DMS 273 treated with DMSO at 0.1 percent for 48 hours (cell line): ENCODE measurements at regions not wholly inside any gene's neighbourhood (a gene's known extent, or its start where the extent isn't known, plus 50 kb on each side); places are given as distances from the start of the nearest gene placed in this dataset.
A peak's percentile ranks its signal among the peaks of the same experiment; 100 is the strongest.
"Not testable (repeated sequence)": the region's sequence is repeated elsewhere in the genome, so short reads cannot be mapped to it uniquely, and the experiment has no call there.

ENCODE experiments used
- DNase-seq: peaks from one replicate; lab custom pipeline; 2025; lab: John Stamatoyannopoulos, UW

- DNase-seq: peak; percentile 75
These were observed 98.8 kb downstream of the SLC25A47 start for GRCh38 chr14:100421756-100422470.

- DNase-seq: no peak
These were observed 99.6 kb downstream of the SLC25A47 start for GRCh38 chr14:100422556-100423316.

GRCh38 chr14:100423317-100424010, 100.3 kb downstream of the SLC25A47 start:
- DNase-seq: no peak

- DNase-seq: no peak
These were observed 101.6 kb downstream of the SLC25A47 start for GRCh38 chr14:100424504-100425428.

DNA sequence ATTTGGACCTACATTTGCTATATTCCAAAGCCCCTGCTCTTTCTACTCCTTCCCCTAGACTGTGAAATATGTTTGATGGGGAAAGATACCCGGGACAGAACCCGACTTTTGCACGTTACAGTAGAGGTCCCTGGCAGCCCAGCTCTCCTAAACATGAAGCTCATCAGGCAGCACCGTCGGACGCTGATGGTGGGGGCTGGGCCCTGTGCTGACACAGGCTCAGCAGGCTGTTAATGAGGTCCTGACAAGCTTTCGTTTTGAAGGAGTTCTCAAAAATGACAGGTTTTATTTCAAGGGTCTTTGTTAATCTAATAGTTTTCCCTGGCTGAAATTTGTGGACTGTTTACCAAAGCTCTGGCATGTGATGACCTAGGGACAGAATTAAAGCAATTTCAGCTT, 102.3 kb downstream of the SLC25A47 start:
- no peak for DNase-seq

- no peak for DNase-seq
These were observed 103.2 kb downstream of the SLC25A47 start for GRCh38 chr14:100426314-100426713.

- no peak for DNase-seq
These were observed 104.0 kb downstream of the SLC25A47 start for GRCh38 chr14:100427166-100427565.

- no peak for DNase-seq
These were observed 105.6 kb downstream of the SLC25A47 start for GRCh38 chr14:100428727-100429126.

DNA sequence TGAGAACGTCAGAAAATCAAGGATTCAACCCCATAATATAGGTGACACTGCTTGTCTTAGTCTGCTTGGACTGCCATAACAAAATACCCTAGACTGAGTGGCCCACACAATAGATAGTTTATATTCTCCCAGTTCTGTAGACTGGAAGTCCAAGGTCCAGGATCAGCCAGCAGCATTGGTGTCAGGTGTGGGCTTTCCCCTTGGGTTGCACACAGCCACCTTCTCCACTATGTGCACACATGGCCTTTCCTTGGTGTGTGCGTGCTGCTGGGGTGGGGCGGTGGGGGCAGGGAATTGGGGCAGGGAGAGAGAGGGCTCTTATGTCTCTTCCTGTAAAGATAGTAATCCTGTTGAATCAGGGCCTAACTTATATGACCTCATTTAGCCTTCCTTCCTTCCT, 106.4 kb downstream of the SLC25A47 start:
- DNase-seq: no peak

GRCh38 chr14:100430571-100430970, 107.4 kb downstream of the SLC25A47 start:
- DNase-seq: no peak

- DNase-seq: not testable (repeated sequence)
These were observed 108.3 kb downstream of the SLC25A47 start for GRCh38 chr14:100431461-100431860.

GRCh38 chr14:100432652-100433427, 109.7 kb downstream of the SLC25A47 start:
- DNase-seq: no peak

GRCh38 chr14:100433428-100433814, 110.3 kb downstream of the SLC25A47 start:
- DNase-seq: no peak

DNA sequence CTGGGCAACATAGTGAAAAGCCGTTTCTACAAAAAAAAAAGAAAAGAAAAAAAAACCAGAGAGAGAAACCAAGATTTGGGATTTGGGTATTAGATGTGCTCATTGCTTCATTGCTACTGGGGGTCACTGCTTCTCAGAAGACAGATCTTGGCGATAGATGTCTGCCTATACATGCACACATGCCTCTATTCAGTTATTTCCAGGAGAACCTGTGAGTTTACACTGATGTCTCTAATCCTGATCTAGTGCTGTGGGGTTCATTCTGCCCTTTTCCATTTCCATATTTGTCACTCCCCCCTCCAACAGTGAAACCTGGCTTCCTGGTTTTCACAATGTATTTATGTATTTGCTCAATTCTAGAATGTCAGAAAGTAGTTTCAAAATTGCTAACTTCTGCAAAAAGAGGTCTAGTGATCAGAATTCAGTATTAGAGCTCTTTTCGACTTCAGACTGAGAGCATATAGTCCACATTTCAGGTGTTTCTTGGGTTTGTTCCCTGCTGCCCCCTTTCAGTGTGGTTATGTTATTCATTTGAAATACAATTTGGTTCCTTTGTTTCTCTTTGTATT, 111.0 kb downstream of the SLC25A47 start:
- no peak for DNase-seq

- no peak for DNase-seq
These were observed 111.8 kb downstream of the SLC25A47 start for GRCh38 chr14:100434911-100435438.

DNA sequence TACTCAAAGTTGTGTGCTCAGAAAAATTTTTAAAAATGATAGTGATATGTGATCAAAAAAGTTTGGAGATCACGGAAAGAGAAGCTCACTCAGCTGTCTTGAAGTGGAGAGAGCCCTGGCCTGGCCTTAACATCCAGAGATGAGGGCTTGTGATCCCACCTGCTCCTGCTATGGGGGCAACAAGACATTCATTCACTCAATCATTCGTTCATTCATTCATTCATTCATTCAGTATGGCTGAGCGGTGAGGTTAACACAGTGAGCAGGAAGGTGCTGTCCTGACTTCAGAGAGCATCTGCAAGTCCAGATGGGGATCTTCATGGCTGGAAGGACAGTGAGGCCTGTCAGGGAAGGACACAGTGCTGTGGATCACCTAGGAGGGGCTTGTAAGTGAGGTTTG, 112.3 kb downstream of the SLC25A47 start:
- no peak for DNase-seq

DNA sequence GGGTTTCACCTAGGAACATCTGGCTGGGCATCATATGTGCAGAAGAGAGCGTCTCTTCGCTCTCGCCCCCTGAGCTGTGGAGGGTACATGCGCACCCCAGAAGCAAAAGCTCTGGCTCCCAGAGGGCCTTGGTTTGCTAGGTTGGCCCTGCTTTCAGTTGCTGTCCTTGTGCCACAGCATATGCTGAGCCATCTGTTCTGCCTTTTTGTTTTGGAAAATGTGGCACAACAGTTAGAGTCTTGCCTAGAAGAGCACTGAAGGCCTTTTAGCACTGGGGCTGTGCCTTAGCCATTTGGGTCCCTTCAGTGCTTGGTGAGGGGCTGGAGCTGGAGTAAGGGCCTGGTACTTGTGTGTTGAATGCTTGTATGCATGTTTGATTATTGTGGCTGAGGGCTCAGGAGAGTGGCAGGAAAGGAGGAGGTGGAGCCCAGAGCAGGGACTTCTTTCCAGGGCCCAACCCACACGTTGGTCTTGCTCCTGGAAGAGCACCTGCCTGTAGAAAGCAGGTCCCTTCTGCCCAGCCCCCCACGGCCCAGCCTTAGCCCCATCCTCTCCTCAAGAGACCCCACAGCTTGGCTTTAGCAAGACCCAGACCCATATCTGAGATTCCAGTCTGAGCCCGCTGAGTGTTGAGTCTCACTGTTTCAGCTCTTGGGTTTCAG, 113.7 kb downstream of the SLC25A47 start:
- peak; percentile 83 for DNase-seq

GRCh38 chr14:100438271-100438670, 115.1 kb downstream of the SLC25A47 start:
- no peak for DNase-seq

DNA sequence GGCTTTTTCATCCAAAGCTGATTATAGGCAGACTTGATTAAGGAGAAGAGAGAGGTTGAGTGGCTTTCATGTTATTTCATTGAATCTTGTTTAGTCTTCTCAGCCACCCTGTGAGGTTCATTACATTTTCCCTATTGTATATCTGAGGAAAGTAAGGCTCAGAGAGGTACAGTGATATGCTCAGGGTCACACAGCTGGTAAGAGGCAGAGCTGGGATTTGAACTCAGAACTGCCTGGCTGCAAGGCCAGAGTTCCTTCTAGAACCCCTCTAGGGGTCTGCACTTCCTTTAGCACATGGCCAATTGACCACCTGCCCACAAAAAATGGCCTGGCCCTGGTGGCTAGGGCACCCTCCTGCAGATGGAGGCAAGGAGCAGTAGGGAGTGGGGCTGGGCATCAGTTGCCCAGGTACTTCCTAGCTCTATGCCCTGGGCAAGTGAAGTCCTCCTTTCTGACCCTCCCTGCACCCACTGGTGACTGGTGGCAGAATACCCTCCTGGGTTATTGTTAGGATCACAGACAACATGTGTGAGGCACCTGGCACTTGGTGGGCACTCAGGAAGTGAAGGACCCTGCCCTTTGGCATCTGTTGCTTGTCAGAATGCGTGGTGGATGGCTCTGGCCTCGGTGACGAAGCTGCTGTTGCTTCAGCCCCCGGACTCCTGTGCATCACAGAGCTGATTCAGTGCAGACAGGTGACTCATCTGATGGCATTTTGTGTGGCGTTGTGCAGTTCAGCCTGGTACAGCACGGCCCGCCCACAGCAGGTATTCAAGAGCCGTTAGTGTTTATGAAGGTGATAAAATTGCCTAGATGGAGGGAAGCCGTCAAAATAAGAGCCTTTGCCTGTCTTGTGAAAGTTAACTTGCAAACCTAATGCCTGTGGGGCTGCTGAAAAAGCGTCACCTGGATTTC, 115.8 kb downstream of the SLC25A47 start:
- no peak for DNase-seq
